C4-2B (cell line): ENCODE measurements at regions not wholly inside any gene's neighbourhood (a gene's known extent, or its start where the extent isn't known, plus 50 kb on each side); places are given as distances from the start of the nearest gene placed in this dataset.

ENCODE experiments used
- ZFX ChIP-seq: fragments of 450-650 bp; IDR thresholded peaks from 2 replicates; pipeline ENCODE4 v1.6.1; 2017
- TF ChIP-seq, protein P1 (sequence below): fragments of 450-650 bp; conservative IDR thresholded peaks from 2 replicates; pipeline ENCODE4 v1.5.1; 2017; ENCODE audit warnings: mild to moderate bottlenecking

DNA sequence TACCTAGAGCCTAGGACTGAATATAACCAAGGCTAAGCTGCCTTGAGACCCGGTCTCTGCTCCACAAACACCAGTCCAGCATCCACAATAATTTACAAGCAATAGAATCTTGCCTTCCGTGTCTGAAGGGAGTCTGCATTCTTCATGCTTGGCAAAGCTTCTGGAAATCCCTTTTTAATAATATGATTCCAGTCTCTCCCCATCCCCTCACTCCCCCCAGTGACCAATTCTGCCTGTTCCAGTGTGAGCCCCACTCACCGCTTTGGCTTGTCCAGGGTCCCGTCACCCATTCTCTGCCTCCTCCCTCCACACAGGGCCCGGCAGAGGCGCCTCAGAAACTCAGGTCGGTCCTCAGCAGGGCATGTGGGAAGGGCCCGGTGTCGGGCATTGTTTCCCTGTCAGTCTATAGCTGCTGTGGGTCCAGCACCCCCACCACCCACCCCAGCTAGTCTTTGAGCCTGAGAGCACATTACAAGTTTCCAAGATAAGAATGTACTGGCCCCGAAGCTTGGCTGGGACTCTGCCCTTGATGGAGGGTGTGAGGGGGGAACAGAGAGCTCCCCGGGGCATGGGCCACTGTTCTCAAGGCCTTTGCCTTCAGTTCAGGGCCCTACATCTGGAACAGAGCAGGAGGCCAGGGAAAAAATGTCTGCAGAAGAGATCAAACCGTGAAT, 129.7 kb upstream of the MYCN start:
- TF ChIP-seq, protein P1, sequence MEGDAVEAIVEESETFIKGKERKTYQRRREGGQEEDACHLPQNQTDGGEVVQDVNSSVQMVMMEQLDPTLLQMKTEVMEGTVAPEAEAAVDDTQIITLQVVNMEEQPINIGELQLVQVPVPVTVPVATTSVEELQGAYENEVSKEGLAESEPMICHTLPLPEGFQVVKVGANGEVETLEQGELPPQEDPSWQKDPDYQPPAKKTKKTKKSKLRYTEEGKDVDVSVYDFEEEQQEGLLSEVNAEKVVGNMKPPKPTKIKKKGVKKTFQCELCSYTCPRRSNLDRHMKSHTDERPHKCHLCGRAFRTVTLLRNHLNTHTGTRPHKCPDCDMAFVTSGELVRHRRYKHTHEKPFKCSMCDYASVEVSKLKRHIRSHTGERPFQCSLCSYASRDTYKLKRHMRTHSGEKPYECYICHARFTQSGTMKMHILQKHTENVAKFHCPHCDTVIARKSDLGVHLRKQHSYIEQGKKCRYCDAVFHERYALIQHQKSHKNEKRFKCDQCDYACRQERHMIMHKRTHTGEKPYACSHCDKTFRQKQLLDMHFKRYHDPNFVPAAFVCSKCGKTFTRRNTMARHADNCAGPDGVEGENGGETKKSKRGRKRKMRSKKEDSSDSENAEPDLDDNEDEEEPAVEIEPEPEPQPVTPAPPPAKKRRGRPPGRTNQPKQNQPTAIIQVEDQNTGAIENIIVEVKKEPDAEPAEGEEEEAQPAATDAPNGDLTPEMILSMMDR: no peak
- TF ChIP-seq ZFX: no peak
